Body of pancreas (tissue), 4 donors: ENCODE measurements at regions not wholly inside any gene's neighbourhood (a gene's known extent, or its start where the extent isn't known, plus 50 kb on each side); places are given as distances from the start of the nearest gene placed in this dataset.

ENCODE experiments used
- POLR2A ChIP-seq, 3 donors: fragments of 450-650 bp; IDR thresholded peaks; one replicate each; pipeline ENCODE4 v1.6.1; 2016; ENCODE audit warnings: antibody characterized with exemption in 3 of 3, mild to moderate bottlenecking in 2 of 3
- TF ChIP-seq, protein P1 (sequence below), 7 experiments: fragments of 450-650 bp in 4 of 7; fragments of 200-600 bp in 3 of 7; sonication (generic) in 3 of 7; IDR thresholded peaks; one replicate each; pipeline ENCODE4 v1.5.1; 2016 to 2019; ENCODE audit warnings: antibody characterized with exemption in 7 of 7

- TF ChIP-seq, protein P1, sequence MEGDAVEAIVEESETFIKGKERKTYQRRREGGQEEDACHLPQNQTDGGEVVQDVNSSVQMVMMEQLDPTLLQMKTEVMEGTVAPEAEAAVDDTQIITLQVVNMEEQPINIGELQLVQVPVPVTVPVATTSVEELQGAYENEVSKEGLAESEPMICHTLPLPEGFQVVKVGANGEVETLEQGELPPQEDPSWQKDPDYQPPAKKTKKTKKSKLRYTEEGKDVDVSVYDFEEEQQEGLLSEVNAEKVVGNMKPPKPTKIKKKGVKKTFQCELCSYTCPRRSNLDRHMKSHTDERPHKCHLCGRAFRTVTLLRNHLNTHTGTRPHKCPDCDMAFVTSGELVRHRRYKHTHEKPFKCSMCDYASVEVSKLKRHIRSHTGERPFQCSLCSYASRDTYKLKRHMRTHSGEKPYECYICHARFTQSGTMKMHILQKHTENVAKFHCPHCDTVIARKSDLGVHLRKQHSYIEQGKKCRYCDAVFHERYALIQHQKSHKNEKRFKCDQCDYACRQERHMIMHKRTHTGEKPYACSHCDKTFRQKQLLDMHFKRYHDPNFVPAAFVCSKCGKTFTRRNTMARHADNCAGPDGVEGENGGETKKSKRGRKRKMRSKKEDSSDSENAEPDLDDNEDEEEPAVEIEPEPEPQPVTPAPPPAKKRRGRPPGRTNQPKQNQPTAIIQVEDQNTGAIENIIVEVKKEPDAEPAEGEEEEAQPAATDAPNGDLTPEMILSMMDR (IDR thresholded peaks at IDR 0.05): no peak
- TF ChIP-seq POLR2A (IDR thresholded peaks at IDR 0.05): no peak
Measured at GRCh38 chr12:70121562-70121961, 121.7 kb upstream of the CNOT2 start.
